Endothelial cell of umbilical vein (primary cell): ENCODE measurements at regions not wholly inside any gene's neighbourhood (a gene's known extent, or its start where the extent isn't known, plus 50 kb on each side); places are given as distances from the start of the nearest gene placed in this dataset.

ENCODE experiments used
- BruUV-seq: library from RNA; stranded (reverse); fragments of 400-500 nt; replicated peaks from 2 replicates; lab custom pipeline; 2021; lab: Mats Ljungman, UMichigan
- CTCF ChIA-PET: fragments of 300-600, 350-600 bp; sonication (Branson Sonifier 250); formaldehyde crosslinking; loops from one replicate; lab custom pipeline; 2021; ENCODE audit warnings: antibody characterized with exemption, inconsistent platforms; lab: Charles Lee
- POLR2A ChIA-PET: fragments of 300-600, 350-600 bp; sonication (Branson Sonifier 250); formaldehyde crosslinking; loops from one replicate; lab custom pipeline; 2021; ENCODE audit warnings: antibody characterized with exemption, inconsistent platforms; lab: Charles Lee
- DNase-seq: peaks from one replicate; pipeline ENCODE4 v3.0.0-alpha.2; 2011; ENCODE audit warnings: low read depth, low spot score
- FAIRE-seq: peaks from 2 replicates; lab custom pipeline; 2011; peaks lifted over from hg19 to GRCh38; lab: Jason Lieb, UNC
- H2AFZ ChIP-seq: 2 replicates; pipeline ENCODE4 v1.6.0; 2012; ENCODE audit warnings: low read depth, low read length, control low read depth, inconsistent platforms
- H3K27ac ChIP-seq: 2 replicates; pipeline ENCODE4 v1.5.1; 2011; ENCODE audit warnings: low read depth, mild to moderate bottlenecking, control low read depth, low read length, moderate library complexity; ENCODE audit not compliant: insufficient read depth
- H3K27me3 ChIP-seq, 2 experiments: 2 replicates each; pipeline versions ENCODE4 v1.6.0 to v1.6.1; 2011; ENCODE audit warnings: low read length in 2 of 2, mixed read lengths in 1 of 2; ENCODE audit not compliant: control insufficient read depth in 2 of 2, insufficient read depth in 2 of 2
- H3K36me3 ChIP-seq, 2 experiments: 2 replicates in 1 of 2; 3 replicates in 1 of 2; pipeline ENCODE4 v1.5.1; 2011; ENCODE audit warnings: low read length in 2 of 2, mild to moderate bottlenecking in 1 of 2, moderate library complexity in 1 of 2; ENCODE audit not compliant: control insufficient read depth in 2 of 2, insufficient read depth in 2 of 2; ENCODE audit errors: extremely low read depth in 1 of 2
- H3K4me1 ChIP-seq: 3 replicates; pipeline ENCODE4 v1.5.1; 2011; ENCODE audit warnings: mild to moderate bottlenecking, low read length; ENCODE audit not compliant: control insufficient read depth, insufficient read depth; ENCODE audit errors: extremely low read depth
- H3K4me2 ChIP-seq: 2 replicates; pipeline ENCODE4 v1.6.1; 2011; ENCODE audit warnings: low read length, control low read depth, mixed read lengths; ENCODE audit not compliant: insufficient read depth
- H3K4me3 ChIP-seq, 3 experiments: fragments of 200-600 bp in 1 of 3; sonication (generic), shearing (Covaris generic) in 1 of 3; replicated peaks in 1 of 3; 2 replicates each; pipeline ENCODE4 v1.5.1; 2011 to 2016; ENCODE audit warnings: control low read depth in 3 of 3, low read length in 3 of 3, mild to moderate bottlenecking in 2 of 3, inconsistent platforms in 1 of 3, low read depth in 1 of 3, moderate library complexity in 1 of 3; ENCODE audit not compliant: insufficient read depth in 1 of 3
- H3K79me2 ChIP-seq: 2 replicates; pipeline ENCODE4 v1.6.0; 2012; ENCODE audit warnings: low read length, inconsistent platforms; ENCODE audit not compliant: control insufficient read depth, insufficient read depth
- H3K9ac ChIP-seq: replicated peaks from 2 replicates; pipeline ENCODE3; 2011; ENCODE audit warnings: low read length, control low read depth; ENCODE audit not compliant: insufficient read depth; ENCODE audit errors: extremely low read depth
- H3K9me1 ChIP-seq: replicated peaks from 3 replicates; pipeline ENCODE4 v1.6.0; 2011; ENCODE audit warnings: mild to moderate bottlenecking, low read length; ENCODE audit not compliant: control insufficient read depth, insufficient read depth; ENCODE audit errors: extremely low read depth
- H3K9me3 ChIP-seq: replicated peaks from 2 replicates; pipeline ENCODE4 v1.5.1; 2012; ENCODE audit warnings: low read length, inconsistent platforms; ENCODE audit not compliant: control insufficient read depth, insufficient read depth
- H4K20me1 ChIP-seq: replicated peaks from 2 replicates; pipeline ENCODE3; 2011; ENCODE audit warnings: mild to moderate bottlenecking, low read length; ENCODE audit not compliant: control insufficient read depth, insufficient read depth; ENCODE audit errors: extremely low read depth
- CTCF ChIP-seq, 2 donors: IDR thresholded peaks; 1 replicate in 1 of 2; 2 replicates in 1 of 2; pipeline ENCODE4 v1.5.1; 2011; ENCODE audit warnings: low read length in 2 of 2, mild to moderate bottlenecking in 2 of 2, moderate library complexity in 2 of 2, control low read depth in 1 of 2, inconsistent platforms in 1 of 2, low read depth in 1 of 2; ENCODE audit not compliant: insufficient read depth in 1 of 2; ENCODE audit errors: extremely low read depth in 1 of 2
- EZH2 ChIP-seq: IDR thresholded peaks from 2 replicates; pipeline ENCODE4 v1.6.1; 2012; ENCODE audit warnings: borderline replicate concordance, low read depth, mild to moderate bottlenecking, moderate library complexity, low read length, inconsistent platforms; ENCODE audit not compliant: severe bottlenecking
- FOS ChIP-seq: IDR thresholded peaks from 2 replicates; pipeline ENCODE4 v1.6.1; 2011; ENCODE audit warnings: mild to moderate bottlenecking, low read length, moderate library complexity, borderline replicate concordance; ENCODE audit not compliant: insufficient read depth
- GATA2 ChIP-seq: IDR thresholded peaks from 2 replicates; pipeline ENCODE4 v1.7.0; 2011; ENCODE audit warnings: low read depth, mild to moderate bottlenecking, moderate library complexity, mixed read lengths, low read length; ENCODE audit not compliant: insufficient read length, insufficient read depth
- JUN ChIP-seq: IDR thresholded peaks from 2 replicates; pipeline ENCODE4 v1.6.1; 2011; ENCODE audit warnings: borderline replicate concordance, low read depth; ENCODE audit not compliant: insufficient read length, insufficient read depth
- MAX ChIP-seq: IDR thresholded peaks from 2 replicates; pipeline ENCODE4 v1.6.1; 2011; ENCODE audit not compliant: insufficient read depth, insufficient read length
- MYC ChIP-seq: IDR thresholded peaks from one replicate; pipeline ENCODE4 v1.6.1; 2011; ENCODE audit warnings: mild to moderate bottlenecking, low read depth, low read length
- POLR2A ChIP-seq: IDR thresholded peaks from 2 replicates; pipeline ENCODE4 v1.6.1; 2012; ENCODE audit warnings: low read depth, mild to moderate bottlenecking, control low read depth, low read length
- POLR2AphosphoS5 ChIP-seq: IDR thresholded peaks from 2 replicates; pipeline ENCODE4 v1.6.1; 2012; ENCODE audit warnings: low read depth, mild to moderate bottlenecking, control low read depth, low read length, moderate library complexity; ENCODE audit not compliant: insufficient read depth
- dilution Hi-C: fragments of 300-500 bp; cut with MboI; formaldehyde crosslinking; loops from one replicate; pipeline ENCODE4 v1.15.0; 2019; ENCODE audit warnings: low sequenced_read_pairs; ENCODE audit not compliant: extremely low pct_ligation_motif_present
- intact Hi-C: fragments of 100-400 bp; cut with micrococcal nuclease; formaldehyde crosslinking; loops from one replicate; pipeline ENCODE4 v1.10.0; 2022

DNA sequence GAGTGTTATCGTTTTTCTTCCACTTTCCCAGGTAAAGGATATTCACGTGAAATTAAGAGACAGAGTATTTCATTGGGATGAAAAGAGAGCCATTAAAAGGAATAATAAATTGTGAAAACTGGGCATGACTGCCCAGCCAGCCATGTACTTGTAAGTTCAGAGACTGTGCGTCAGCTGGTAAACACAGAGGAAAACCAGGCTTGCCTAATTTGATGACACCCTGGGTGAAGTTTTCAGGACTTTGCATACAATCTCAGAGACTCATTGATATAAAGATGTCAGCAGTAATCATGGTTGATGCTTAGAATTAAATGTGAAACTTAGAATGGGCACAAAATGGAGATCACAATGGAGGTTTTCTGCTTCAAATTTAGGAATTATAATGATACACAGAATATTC, 153.5 kb upstream of the ZEB2 start:
- FAIRE-seq, result no peak
- H3K27ac ChIP-seq, result no peak overlapping the region

DNA sequence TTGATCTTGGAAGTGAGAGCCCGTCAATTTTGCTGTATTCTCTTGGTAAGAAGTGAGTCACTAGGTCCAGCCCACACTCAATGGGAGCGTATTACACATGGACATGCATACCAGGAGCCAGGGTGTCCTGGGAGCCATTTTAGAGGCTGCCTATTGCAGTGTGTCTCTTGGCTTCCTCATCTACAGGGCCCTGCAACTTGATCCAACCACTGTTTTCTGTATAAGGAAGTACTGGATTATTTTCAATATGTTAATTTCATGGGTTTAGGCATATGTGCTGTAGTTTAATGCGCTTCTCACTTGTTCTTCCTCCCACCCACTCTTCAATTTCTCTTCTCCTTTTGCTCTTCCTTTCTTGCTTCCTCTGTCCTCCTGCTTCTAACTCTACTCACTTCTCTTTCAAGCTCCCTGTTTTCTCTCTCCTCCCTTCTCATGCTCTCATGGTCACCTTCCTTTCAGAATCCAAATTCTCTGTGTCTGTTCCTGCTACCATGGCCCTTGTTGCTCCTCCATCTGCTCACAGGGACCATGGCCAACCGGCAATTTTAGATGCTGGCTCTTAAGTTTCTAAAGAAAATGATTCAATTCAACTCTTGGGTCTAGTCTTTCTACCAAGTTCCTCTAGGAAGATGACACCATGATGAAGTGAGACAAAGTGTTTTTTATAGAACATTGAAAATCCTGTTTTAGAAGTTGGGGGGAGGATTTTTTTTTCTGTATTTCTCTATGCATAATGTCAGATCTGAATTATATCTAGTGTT, 152.0 kb upstream of the ZEB2 start:
- Histone ChIP-seq H3K9me3 (no peaks in the 10 kb centered on the region), H3K9ac (no peak overlapping the region), H3K36me3 (no peaks in the 10 kb centered on the region), H2AFZ (no peak overlapping the region), H3K27me3 (no peaks in the 10 kb centered on the region), H3K79me2 (no peaks in the 10 kb centered on the region), H3K4me2 (no peak overlapping the region), H3K27ac (no peak overlapping the region), H3K4me1 (no peaks in the 10 kb centered on the region), H3K9me1 (no peaks in the 10 kb centered on the region), H4K20me1 (no peaks in the 10 kb centered on the region), H3K4me3 (no peak overlapping the region)
- POLR2A ChIA-PET, result interaction anchor here (0.6 kb wide), 1 partner anchor 9 kb away, joined by 3 read pairs; no protein-coding TSS in a partner anchor
- intact Hi-C loops, result no loop called here
- FAIRE-seq (no peak), DNase-seq (no peak)
- TF ChIP-seq POLR2AphosphoS5, result no peak
- TF ChIP-seq CTCF (IDR thresholded peaks at IDR 0.05; ENCODE audit: extremely low read depth in 1 of 2, insufficient read depth in 1 of 2, low read depth in 1 of 2, low read length in 2 of 2), result no peak
- TF ChIP-seq JUN, result no peak
- TF ChIP-seq POLR2A, result no peak
- no peak for TF ChIP-seq EZH2
- TF ChIP-seq GATA2, result no peak
- TF ChIP-seq MYC, result no peak
- no peak for TF ChIP-seq MAX
- no peak for TF ChIP-seq FOS
- CTCF ChIA-PET, result no interaction called here
- BruUV-seq, result no TSS peak
- dilution Hi-C loops, result no loop called here

More for the DNA sequence above, 153.5 kb upstream of the ZEB2 start:
- ChIA-PET POLR2A (no interaction called here), CTCF (no interaction called here)
- Histone ChIP-seq H3K9me1 (no peaks in the 10 kb centered on the region), H4K20me1 (no peaks in the 10 kb centered on the region), H3K4me2 (no peak overlapping the region), H3K79me2 (no peaks in the 10 kb centered on the region), H3K27me3 (no peaks in the 10 kb centered on the region), H3K9me3 (no peaks in the 10 kb centered on the region), H3K4me1 (no peaks in the 10 kb centered on the region), H3K36me3 (no peaks in the 10 kb centered on the region), H3K9ac (no peak overlapping the region), H2AFZ (no peak overlapping the region), H3K4me3 (no peak overlapping the region)
- TF ChIP-seq EZH2, result no peak
- TF ChIP-seq POLR2AphosphoS5, result no peak
- TF ChIP-seq GATA2, result no peak
- TF ChIP-seq JUN, result no peak
- no peak for TF ChIP-seq MAX
- no peak for TF ChIP-seq POLR2A
- BruUV-seq, result no TSS peak
- dilution Hi-C loops, result no loop called here
- intact Hi-C loops, result no loop called here
- no peak for DNase-seq
